ENCODE measurements at regions not wholly inside any gene's neighbourhood (a gene's known extent, or its start where the extent isn't known, plus 50 kb on each side); places are given as distances from the start of the nearest gene placed in this dataset.

GRCh38 chr5:173763410-173763809 is 124.7 kb upstream of the CPEB4 start:
- Histone ChIP-seq H3K4me3 (ENCODE audit: low read depth in 1 of 3, low read length in 3 of 3) (no peak overlapping the region), H3K9me3 (ENCODE audit: control insufficient read depth in 4 of 4, low read length in 3 of 4) (no peaks in the 10 kb centered on the region), H3K27me3 (ENCODE audit: control insufficient read depth in 4 of 4, insufficient read depth in 4 of 4, low read length in 3 of 4) (no peaks in the 10 kb centered on the region), H3K9ac (ENCODE audit: low read depth in 1 of 2, low read length in 2 of 2) (no peak overlapping the region), H3K36me3 (ENCODE audit: control insufficient read depth in 4 of 4, insufficient read depth in 3 of 4, low read depth in 1 of 4, low read length in 3 of 4) (no peaks in the 10 kb centered on the region), H3K27ac (ENCODE audit: low read depth in 1 of 2, low read length in 2 of 2) (no peak overlapping the region), H3K4me1 (ENCODE audit: control insufficient read depth in 4 of 4, insufficient read depth in 4 of 4, low read length in 3 of 4) (peaks cover 17 to 48% (median 27%) of the 10 kb centered on the region in 4 donors)
- DNase-seq (ENCODE audit: low spot score), result no peak
- 95% methylated on average over 8 of the region's 8 CpGs for WGBS
- TF ChIP-seq NR2F2 (IDR thresholded peaks at IDR 0.05) (no peak), ATF3 (IDR thresholded peaks at IDR 0.05) (no peak), HNF4G (IDR thresholded peaks at IDR 0.05) (no peak), RXRA (IDR thresholded peaks at IDR 0.05) (no peak), GABPA (IDR thresholded peaks at IDR 0.05 in 1 of 2, conservative IDR thresholded peaks at IDR 0.05 in 1 of 2) (no peak), MAX (IDR thresholded peaks at IDR 0.05) (no peak), SP1 (IDR thresholded peaks at IDR 0.05) (no peak), RAD21 (IDR thresholded peaks at IDR 0.05) (no peak), YY1 (IDR thresholded peaks at IDR 0.05) (no peak)

GRCh38 chr5:173764332-173765028 is 123.7 kb upstream of the CPEB4 start:
- H3K27ac ChIP-seq (ENCODE audit: low read depth in 1 of 2, low read length in 2 of 2), result peak overlapping the region; percentile 77 to 80
- no peaks in the 10 kb centered on the region for H3K9me3 ChIP-seq (ENCODE audit: control insufficient read depth in 4 of 4, low read length in 3 of 4)
- TF ChIP-seq CTCF (IDR thresholded peaks at IDR 0.05; ENCODE audit: low read depth, low read length, missing input control) (no peak), FOXA2 (IDR thresholded peaks at IDR 0.05) (no peak), ZBTB33 (IDR thresholded peaks at IDR 0.05) (no peak), HNF4G (IDR thresholded peaks at IDR 0.05) (no peak), YY1 (IDR thresholded peaks at IDR 0.05) (peak; percentile 95), EGR1 (IDR thresholded peaks at IDR 0.05; ENCODE audit: low read depth in 2 of 2) (peak; percentile 21 to 59), NR2F2 (IDR thresholded peaks at IDR 0.05) (peak; percentile 69), REST (IDR thresholded peaks at IDR 0.05) (no peak), SP1 (IDR thresholded peaks at IDR 0.05) (peak; percentile 71), GABPA (IDR thresholded peaks at IDR 0.05 in 1 of 2, conservative IDR thresholded peaks at IDR 0.05 in 1 of 2) (no peak), TAF1 (conservative IDR thresholded peaks at IDR 0.05) (no peak), ATF3 (IDR thresholded peaks at IDR 0.05) (peak; percentile 92), RXRA (IDR thresholded peaks at IDR 0.05) (peak; percentile 53 to 82), MAX (IDR thresholded peaks at IDR 0.05) (peak; percentile 67), FOXA1 (IDR thresholded peaks at IDR 0.05) (no peak), RAD21 (IDR thresholded peaks at IDR 0.05) (peak; percentile 56 to 65), HNF4A (conservative IDR thresholded peaks at IDR 0.05) (peak; percentile 54 to 70), JUND (IDR thresholded peaks at IDR 0.05) (peak; percentile 97 to 98)
- no peak overlapping the region for H3K4me3 ChIP-seq (ENCODE audit: low read depth in 1 of 3, low read length in 3 of 3)
- no peak for DNase-seq (ENCODE audit: low spot score)
- peak overlapping the region in 1 of 2 donors; percentile 40 for H3K9ac ChIP-seq (ENCODE audit: low read depth in 1 of 2, low read length in 2 of 2)
- H3K27me3 ChIP-seq (ENCODE audit: control insufficient read depth in 4 of 4, insufficient read depth in 4 of 4, low read length in 3 of 4), result no peaks in the 10 kb centered on the region
- no peaks in the 10 kb centered on the region for H3K36me3 ChIP-seq (ENCODE audit: control insufficient read depth in 4 of 4, insufficient read depth in 3 of 4, low read depth in 1 of 4, low read length in 3 of 4)
- 52% methylated on average over 13 of the region's 13 CpGs for WGBS
- H3K4me1 ChIP-seq (ENCODE audit: control insufficient read depth in 4 of 4, insufficient read depth in 4 of 4, low read length in 3 of 4), result peaks cover 20 to 58% (median 37%) of the 10 kb centered on the region in 4 donors

Measured in liver (tissue), 8 donors.